ENCODE measurements at regions not wholly inside any gene's neighbourhood (a gene's known extent, or its start where the extent isn't known, plus 50 kb on each side); places are given as distances from the start of the nearest gene placed in this dataset.
"Not testable (repeated sequence)": the region's sequence is repeated elsewhere in the genome, so short reads cannot be mapped to it uniquely, and the experiment has no call there.

DNA sequence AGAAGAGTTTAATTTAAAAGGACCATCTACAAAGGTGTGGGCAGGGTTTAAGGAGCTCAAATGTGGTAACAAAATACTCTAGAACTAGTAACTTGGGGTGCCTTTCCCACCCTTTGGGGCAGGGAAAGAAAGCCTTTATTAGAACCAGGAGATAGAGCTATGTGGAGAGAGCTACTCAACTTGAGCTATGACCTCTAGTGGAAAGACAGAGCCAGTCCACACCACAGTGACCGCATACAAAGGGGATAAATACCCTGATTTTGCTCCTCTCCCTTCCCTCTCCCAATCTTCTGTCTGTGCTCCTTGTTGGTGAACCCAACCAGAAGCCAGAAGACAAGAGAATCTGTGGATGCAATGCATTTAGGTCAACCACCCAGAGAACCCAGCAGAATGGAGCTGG lies 54.4 kb upstream of the JAK1 start:
- DNase-seq (ENCODE audit: low read depth): no peak

DNA sequence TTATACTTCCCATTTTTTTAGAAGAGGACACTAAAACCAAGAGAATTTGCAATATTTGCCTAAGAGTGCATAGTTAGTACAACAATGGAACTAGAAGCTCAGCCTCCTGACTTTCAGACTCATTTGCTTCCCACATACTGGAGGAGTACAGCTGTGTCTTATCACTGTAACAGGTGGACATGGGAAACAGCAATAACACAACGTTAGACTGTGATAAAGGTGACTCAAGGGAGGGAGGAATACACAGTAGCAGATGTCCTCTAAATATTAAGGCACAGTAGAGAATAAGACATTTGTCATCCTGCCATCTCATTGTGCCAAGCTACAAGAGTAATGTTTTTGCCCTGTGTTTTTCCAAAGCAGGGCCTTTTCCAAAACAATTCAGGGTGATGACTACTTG lies 55.4 kb upstream of the JAK1 start:
- no peak for DNase-seq (ENCODE audit: low read depth)

- no peak for DNase-seq (ENCODE audit: low read depth)
These were observed 55.9 kb upstream of the JAK1 start for GRCh38 chr1:65022216-65022615.

- DNase-seq (ENCODE audit: low read depth): no peak
These were observed 59.4 kb upstream of the JAK1 start for GRCh38 chr1:65025794-65026193.

DNA sequence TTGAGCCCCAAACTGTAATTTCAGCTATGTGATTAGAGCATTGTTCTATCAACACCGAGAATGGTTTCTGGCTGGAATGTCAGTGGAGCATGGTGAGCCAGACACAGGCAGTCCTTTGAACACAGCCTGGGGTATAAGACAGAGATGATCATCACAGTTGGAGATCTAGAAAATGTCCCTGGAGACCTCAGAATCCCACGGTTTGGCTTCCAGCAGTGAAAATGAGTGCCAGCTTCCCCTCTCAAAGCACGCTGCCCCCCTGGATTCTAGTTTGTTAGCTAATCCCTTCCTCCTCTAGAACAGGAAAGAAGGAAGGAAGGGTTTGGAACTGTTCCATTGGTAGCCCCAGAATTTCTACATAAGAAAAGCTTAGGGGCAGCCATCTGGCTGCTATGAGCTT lies 59.9 kb upstream of the JAK1 start:
- no peak for DNase-seq (ENCODE audit: low read depth)

DNA sequence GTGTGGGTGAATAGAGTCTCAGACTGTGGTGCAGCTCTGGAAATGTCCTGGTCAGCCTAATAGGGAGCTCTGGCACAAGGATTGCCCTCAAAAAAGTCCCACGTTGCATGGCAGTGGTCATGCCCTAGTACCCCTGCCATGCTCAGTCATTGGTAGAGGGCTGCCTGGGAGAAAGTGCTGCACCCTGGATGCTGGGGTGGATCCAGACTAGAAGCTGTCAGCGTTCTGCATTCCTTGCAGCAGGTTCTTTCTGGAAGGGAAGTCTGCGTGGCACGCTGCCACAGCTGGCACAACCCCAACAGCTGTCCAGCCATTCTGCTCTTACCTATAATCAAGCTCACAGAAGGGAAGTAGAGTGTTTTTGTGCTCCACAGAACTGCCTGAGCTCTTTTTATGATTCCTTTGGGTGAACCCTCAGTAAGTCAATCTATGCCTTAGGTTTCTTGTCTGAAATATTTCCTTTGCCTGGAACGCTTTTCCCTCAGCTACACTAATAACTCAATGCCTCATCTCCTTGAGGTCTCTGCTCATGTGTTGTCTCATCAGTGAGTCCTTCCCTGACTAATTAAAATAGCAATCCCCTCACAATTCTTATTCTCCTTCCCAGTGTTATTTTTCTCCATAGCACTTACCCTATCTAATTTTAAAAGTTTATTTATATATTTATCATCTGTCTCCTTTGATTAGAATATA lies 61.5 kb upstream of the JAK1 start:
- DNase-seq (ENCODE audit: low read depth): peak; percentile 3

DNA sequence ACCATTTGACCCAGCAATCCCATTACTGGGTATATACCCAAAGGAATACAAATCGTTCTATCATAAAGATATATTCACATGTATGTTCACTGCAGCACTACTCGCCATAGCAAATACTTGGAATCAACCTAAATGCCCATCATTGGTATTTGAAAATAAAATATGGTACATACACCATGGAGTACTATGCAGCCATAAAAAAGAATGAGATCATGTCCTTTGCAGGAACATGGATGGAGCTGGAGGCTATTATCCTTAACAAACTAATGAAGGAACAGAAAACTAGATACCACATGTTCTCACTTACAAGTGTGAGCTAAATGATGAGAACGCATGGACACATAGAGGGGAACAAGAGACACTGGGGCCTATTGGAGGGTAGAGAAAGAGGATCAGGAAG lies 63.1 kb upstream of the JAK1 start:
- DNase-seq (ENCODE audit: low read depth): not testable (repeated sequence)

GRCh38 chr1:65034879-65035278 lies 68.5 kb upstream of the JAK1 start:
- not testable (repeated sequence) for DNase-seq (ENCODE audit: low read depth)

DNA sequence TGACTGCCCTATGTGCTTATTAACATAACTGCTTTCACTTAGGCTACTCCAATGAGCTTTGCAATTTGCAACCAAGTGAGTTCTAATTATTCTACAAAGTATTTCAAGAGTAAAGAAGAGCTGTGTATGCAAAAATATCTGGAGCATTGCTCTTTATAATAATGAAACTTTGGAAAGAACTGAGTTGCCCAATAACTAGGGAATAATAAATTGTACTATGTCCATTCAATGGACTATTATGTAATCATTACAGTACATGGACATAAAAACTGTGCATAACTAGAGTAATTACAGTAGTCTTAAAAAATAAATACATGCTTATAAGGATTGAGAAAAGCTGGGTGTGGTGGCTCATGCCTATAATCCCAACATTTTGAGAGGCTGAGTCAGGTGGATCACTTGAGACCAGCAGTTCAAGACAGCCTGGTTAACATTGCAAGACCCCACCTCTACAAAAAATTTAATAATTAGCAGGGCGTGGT lies 70.3 kb upstream of the JAK1 start:
- DNase-seq (ENCODE audit: low read depth): no peak

DNA sequence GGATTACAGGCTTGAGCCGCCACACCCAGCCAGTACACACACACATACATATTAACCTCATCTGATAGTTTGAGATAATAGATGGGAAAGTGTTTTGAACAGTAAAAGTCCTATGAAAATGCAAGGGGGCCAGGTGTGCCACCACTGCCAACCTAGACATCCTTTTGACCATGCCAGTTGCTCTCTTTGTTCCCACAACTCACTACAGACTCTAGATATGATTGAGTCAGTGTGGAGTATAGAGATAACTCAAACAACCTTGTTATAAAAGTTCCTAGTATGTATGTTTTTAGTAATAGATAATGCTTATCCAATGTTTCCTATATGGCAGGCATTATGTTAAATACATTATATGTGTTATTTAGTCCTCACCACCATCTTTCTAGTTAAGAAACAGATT lies 72.7 kb upstream of the JAK1 start:
- no peak for DNase-seq (ENCODE audit: low read depth)

- no peak for DNase-seq (ENCODE audit: low read depth)
These were observed 73.2 kb upstream of the JAK1 start for GRCh38 chr1:65039508-65039907.

DNA sequence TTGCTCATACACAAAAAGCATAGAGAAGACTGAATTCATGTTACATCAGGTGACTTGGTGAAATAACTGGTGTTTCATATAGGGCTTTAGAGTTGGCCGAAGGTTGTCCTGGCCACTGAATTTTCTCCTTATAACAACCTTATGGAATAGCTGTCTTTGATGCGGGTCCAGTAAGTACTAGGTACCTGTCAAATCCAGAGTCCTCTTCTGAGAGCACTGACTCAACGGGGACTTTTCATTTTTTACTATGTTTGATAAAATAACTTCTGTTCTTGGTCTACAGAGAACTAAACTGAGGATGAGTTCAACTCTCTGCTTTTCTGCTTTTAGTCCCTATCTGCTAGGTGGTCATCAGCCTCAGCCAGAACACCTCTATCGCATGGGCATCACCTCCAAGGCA lies 76.1 kb upstream of the JAK1 start:
- no peak for DNase-seq (ENCODE audit: low read depth)

GRCh38 chr1:65044411-65044810 lies 78.1 kb upstream of the JAK1 start:
- DNase-seq (ENCODE audit: low read depth): no peak

GRCh38 chr1:65045022-65045817 lies 78.9 kb upstream of the JAK1 start:
- DNase-seq (ENCODE audit: low read depth): no peak

GRCh38 chr1:65048335-65048734 lies 82.0 kb upstream of the JAK1 start:
- no peak for DNase-seq (ENCODE audit: low read depth)

DNA sequence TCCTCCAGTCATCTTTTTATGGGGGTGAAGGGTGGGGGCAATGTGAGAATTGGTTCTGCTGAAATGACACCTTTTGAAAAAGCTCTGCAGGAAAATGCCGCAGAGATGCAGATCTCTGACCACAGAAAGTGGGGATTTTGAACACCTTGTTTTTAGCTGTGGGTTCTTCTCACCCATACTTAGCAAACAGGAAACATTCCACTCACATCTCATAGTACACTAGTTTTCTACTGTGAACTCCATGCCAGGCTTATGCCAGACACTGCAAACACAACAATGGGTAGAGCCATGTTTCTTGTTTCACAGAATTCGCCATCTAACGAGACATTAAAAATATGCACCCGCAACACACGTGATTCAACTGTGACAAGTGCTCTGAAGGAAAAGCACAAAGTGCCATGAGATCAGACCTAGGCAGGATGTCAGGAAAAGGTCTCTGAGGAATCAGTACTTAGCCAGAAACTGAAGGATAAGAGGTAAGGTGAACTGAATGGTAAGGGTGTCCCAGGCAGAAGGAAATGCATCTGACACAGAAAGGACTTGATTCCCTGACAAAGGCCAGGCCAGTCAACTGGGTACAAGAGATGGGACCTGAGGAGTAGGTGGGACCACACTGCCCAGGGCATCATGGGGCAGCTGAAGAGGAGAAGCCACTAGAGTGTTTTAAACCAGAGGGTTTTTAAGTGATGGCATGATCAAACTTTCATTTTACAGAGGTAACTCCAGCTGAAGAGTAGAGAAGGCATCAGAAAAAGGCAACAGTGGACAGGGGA lies 83.8 kb upstream of the JAK1 start:
- no peak for DNase-seq (ENCODE audit: low read depth)

- no peak for DNase-seq (ENCODE audit: low read depth)
These were observed 84.4 kb upstream of the JAK1 start for GRCh38 chr1:65050735-65051134.

GRCh38 chr1:65054481-65054880 lies 88.1 kb upstream of the JAK1 start:
- no peak for DNase-seq (ENCODE audit: low read depth)

DNA sequence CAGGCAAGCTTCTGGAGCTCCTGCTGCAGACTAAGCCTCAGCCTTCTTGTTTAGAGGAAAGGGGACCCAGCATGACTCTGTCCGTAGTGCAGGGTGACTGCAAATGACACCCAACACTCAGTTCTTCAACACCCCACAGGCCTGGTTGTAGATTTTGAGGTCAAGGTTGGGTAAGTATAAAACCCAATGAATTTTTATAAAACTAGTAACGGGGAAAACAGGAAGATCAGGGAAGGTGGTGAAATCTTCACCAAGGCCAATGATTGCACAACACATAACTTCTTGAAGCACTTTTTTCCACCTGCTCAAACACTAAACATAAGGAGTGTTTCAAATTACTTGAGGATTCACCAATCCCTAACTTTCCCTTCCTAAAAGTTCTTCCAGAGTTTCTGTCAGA lies 89.4 kb upstream of the JAK1 start:
- no peak for DNase-seq (ENCODE audit: low read depth)

DNA sequence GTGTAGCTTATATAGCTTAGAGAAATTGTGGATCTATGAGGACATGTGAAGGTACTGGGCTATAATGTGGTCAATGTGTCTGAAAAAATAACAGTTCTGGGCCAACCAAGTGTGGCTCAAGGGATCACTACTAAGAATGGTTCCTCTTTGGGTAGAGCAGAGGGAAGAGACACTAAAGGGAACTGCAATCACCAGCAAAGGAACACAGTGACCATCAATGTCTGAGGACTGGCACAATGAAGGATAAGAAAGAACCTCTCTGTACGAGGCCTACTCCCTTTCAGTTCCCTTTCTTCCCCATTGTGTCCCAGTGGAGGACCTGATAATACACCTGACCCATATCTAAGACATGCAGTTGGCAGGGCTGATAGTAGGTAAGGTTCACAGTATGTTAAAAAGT lies 89.9 kb upstream of the JAK1 start:
- no peak for DNase-seq (ENCODE audit: low read depth)

- no peak for DNase-seq (ENCODE audit: low read depth)
These were observed 90.5 kb upstream of the JAK1 start for GRCh38 chr1:65056866-65057265.

DNA sequence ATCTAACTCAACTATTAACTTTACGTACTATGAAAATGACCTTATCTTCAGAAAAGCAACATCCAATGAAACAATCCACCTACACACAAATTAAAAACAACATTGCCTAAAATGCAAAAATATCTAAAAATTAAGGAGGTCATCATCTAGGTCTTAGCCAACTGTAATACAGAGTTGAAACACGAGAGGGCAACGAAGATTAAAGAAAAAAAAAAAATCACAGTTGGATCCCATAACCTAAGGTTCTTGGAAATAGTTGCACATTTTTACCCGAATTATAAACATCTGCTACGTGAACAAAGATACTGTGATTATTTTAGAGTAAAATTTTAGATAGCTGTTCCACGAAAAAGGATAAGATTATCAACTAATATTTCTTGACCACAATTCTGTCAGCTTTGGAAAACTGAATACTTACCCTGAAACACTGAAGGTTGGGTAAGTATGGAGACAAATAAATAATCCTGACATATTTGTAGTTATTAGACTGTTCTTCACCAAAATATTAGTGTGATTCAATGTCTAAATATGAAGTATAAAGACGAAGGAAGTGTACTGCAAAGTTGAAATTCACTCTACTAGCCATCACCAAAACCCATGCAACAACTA lies 88.0 kb upstream of the AK4 start:
- peak; percentile 41 for DNase-seq (ENCODE audit: low read depth)

Measured in LHCN-M2 (cell line).